Chondrocyte (in vitro differentiated cells): ENCODE measurements at regions not wholly inside any gene's neighbourhood (a gene's known extent, or its start where the extent isn't known, plus 50 kb on each side); places are given as distances from the start of the nearest gene placed in this dataset.

ENCODE experiments used
- DNase-seq: peaks from one replicate; pipeline ENCODE4 v3.0.0; 2021; ENCODE audit warnings: mixed read lengths, low spot score
- H3K27ac Mint-ChIP-seq: one replicate; pipeline ENCODE4 v1.8.0; 2021; ENCODE audit warnings: mild to moderate bottlenecking, moderate library complexity, mixed read lengths; ENCODE audit not compliant: unreplicated experiment
- H3K27me3 Mint-ChIP-seq: 2 replicates; pipeline ENCODE4 v1.8.0; 2021; ENCODE audit warnings: low read depth, mixed read lengths
- H3K36me3 Mint-ChIP-seq: 2 replicates; pipeline ENCODE4 v1.8.0; 2021; ENCODE audit warnings: low read depth, mixed read lengths
- H3K4me1 Mint-ChIP-seq: 2 replicates; pipeline ENCODE4 v1.8.0; 2021; ENCODE audit warnings: low read depth, mild to moderate bottlenecking, mixed read lengths
- H3K4me3 Mint-ChIP-seq: one replicate; pipeline ENCODE4 v1.8.0; 2021; ENCODE audit warnings: mild to moderate bottlenecking, moderate library complexity, mixed read lengths; ENCODE audit not compliant: unreplicated experiment
- H3K9me3 Mint-ChIP-seq: 2 replicates; pipeline ENCODE4 v1.8.0; 2021; ENCODE audit warnings: low read depth, mixed read lengths
- TF ChIP-seq, protein P1 (sequence below): fragments of 200-600 bp; sonication (generic); IDR thresholded peaks from 2 replicates; pipeline ENCODE4 v1.5.0; 2021; ENCODE audit warnings: antibody characterized with exemption, mild to moderate bottlenecking, moderate library complexity

DNA sequence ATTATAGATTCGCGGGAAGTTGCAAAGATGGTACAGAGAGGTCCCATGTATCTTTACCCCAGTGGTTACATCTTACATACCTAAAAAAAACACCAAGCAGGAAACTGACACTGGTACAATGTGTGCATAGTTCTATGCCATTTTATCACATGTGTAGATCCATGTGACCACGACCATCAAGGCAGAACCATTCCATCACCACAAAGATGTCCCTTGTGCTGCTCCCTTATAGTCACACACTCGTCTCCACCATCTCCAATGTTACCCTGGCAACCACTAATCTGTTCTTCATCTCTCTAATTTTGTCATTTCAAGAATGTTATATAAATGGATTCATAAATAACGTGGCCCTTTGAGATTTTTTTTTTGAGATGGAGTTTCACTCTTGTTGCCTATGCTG is 156.9 kb upstream of the MAGI3 start:
- H3K27me3 Mint-ChIP-seq, result peaks cover 8% of the 10 kb centered on the region
- no peaks in the 10 kb centered on the region for H3K9me3 Mint-ChIP-seq
- no peaks in the 10 kb centered on the region for H3K4me1 Mint-ChIP-seq
- TF ChIP-seq, protein P1, sequence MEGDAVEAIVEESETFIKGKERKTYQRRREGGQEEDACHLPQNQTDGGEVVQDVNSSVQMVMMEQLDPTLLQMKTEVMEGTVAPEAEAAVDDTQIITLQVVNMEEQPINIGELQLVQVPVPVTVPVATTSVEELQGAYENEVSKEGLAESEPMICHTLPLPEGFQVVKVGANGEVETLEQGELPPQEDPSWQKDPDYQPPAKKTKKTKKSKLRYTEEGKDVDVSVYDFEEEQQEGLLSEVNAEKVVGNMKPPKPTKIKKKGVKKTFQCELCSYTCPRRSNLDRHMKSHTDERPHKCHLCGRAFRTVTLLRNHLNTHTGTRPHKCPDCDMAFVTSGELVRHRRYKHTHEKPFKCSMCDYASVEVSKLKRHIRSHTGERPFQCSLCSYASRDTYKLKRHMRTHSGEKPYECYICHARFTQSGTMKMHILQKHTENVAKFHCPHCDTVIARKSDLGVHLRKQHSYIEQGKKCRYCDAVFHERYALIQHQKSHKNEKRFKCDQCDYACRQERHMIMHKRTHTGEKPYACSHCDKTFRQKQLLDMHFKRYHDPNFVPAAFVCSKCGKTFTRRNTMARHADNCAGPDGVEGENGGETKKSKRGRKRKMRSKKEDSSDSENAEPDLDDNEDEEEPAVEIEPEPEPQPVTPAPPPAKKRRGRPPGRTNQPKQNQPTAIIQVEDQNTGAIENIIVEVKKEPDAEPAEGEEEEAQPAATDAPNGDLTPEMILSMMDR, result no peak
- DNase-seq, result no peak
- no peak overlapping the region for H3K4me3 Mint-ChIP-seq
- H3K36me3 Mint-ChIP-seq, result no peaks in the 10 kb centered on the region
- H3K27ac Mint-ChIP-seq, result no peak overlapping the region

DNA sequence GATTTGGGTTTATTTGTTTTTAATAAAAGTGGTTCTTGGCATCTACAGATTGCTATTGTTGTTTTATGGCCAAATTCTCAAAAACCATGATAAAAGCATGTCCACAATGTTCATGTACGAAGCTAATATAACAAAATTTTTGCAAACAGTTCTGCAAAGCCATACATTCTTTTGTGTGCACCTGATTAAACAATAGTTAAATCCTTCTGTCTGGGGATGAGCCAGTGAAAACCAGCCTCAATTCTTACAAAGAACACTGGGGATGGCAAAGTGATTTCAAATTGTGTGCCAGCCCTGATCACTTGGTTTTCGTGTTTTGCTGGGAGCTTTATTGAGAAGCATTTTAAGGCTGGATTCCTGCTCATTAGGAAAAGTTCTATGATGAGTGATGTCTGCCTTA is 149.1 kb upstream of the MAGI3 start:
- Mint-ChIP-seq H3K27ac (no peak overlapping the region), H3K27me3 (peaks cover 4% of the 10 kb centered on the region), H3K4me3 (no peak overlapping the region), H3K36me3 (no peaks in the 10 kb centered on the region), H3K9me3 (no peaks in the 10 kb centered on the region), H3K4me1 (no peaks in the 10 kb centered on the region)
- no peak for DNase-seq
- TF ChIP-seq, protein P1, result no peak

DNA sequence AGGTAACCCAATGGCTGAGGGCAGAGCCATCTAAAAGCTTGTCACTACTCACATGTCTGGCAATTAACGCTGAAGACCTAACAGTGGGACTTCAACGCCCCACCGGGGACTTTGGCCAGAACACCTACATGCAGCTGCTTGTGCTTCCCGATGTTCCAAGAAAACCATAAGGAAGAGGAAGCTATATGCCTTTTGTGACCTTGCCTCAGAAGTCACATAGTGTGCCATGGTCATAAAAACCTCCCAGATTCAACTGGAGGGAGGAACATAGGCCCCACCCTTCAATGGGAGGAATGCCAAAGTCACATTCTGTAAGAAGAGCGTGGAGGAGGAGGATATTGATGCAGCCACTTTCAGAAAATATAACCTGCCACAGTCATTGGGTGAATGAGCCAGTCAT is 147.8 kb upstream of the MAGI3 start:
- no peaks in the 10 kb centered on the region for H3K9me3 Mint-ChIP-seq
- H3K27me3 Mint-ChIP-seq, result peaks cover 7% of the 10 kb centered on the region
- DNase-seq, result no peak
- TF ChIP-seq, protein P1, result no peak
- no peak overlapping the region for H3K27ac Mint-ChIP-seq
- H3K4me1 Mint-ChIP-seq, result no peaks in the 10 kb centered on the region
- H3K4me3 Mint-ChIP-seq, result no peak overlapping the region
- no peaks in the 10 kb centered on the region for H3K36me3 Mint-ChIP-seq

DNA sequence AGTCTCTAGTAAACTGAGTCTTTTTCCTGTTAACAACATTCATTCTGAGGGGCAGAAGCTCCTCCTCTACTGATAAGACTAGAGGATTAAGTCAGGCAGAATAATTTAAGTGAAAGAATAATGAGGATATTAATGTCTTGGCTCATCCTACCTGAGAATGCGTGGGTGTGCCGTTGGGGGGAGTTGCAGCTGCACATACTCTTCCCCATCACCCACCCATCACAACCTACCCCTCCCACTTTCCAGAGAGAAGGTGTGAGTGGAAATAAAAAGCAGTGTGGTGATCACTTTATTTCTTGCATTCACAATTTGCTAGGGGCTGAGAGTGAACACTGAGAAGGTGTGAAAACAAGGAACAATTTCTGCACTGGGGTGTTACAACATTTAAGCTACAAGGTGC is 146.8 kb upstream of the MAGI3 start:
- no peaks in the 10 kb centered on the region for H3K4me1 Mint-ChIP-seq

DNA sequence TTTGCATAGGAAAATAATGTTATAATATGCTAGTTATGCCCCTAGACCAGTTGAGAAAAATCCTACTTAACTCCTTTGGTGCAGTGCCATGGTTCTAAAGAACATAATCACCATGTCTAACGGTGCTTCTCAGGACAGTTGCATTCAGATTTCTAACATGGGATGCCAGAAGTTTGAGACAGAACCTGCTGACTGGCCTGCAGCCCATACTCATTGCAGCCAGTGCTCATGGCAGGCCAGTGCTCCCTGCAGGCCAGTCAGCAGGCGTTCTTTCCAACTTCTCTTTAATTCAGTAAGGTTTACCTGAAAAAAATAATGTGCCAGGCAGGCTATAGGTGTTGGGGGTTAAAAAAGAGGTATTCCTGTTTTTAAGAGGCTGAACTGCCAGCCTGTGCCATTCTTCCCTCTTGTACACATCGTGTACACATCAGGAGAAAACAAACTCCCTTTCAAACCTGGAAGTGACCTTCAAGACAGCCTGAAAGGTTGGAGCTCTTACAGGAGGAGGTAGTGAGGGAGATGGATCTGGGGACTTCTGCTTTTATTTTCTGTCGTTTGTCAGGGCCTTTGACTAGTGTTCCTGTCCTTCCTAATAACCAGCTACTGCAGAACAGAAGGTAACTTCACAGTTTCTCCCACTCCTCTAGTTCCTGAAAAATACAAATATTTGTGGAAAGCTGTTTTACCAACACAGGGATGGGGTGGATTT is 146.0 kb upstream of the MAGI3 start:
- TF ChIP-seq, protein P1, result no peak
- DNase-seq, result no peak
- Mint-ChIP-seq H3K4me1 (no peaks in the 10 kb centered on the region), H3K36me3 (no peaks in the 10 kb centered on the region), H3K27ac (no peak overlapping the region), H3K9me3 (no peaks in the 10 kb centered on the region), H3K4me3 (no peak overlapping the region), H3K27me3 (peaks cover 7% of the 10 kb centered on the region)

More for the DNA sequence above, 146.8 kb upstream of the MAGI3 start:
- peaks cover 7% of the 10 kb centered on the region for H3K27me3 Mint-ChIP-seq
- no peaks in the 10 kb centered on the region for H3K9me3 Mint-ChIP-seq
- TF ChIP-seq, protein P1, result no peak
- DNase-seq, result no peak
- H3K4me3 Mint-ChIP-seq, result no peak overlapping the region
- no peaks in the 10 kb centered on the region for H3K36me3 Mint-ChIP-seq
- H3K27ac Mint-ChIP-seq, result no peak overlapping the region
